NCI-H526 (cell line): ENCODE measurements at regions not wholly inside any gene's neighbourhood (a gene's known extent, or its start where the extent isn't known, plus 50 kb on each side); places are given as distances from the start of the nearest gene placed in this dataset.
"Not testable (repeated sequence)": the region's sequence is repeated elsewhere in the genome, so short reads cannot be mapped to it uniquely, and the experiment has no call there.

ENCODE experiments used
- DNase-seq, 2 experiments: peaks; one replicate each; lab custom pipeline; 2025; lab: John Stamatoyannopoulos, UW

GRCh38 chr22:27250886-27251285 lies 550.7 kb downstream of the MN1 start:
- DNase-seq = no peak

GRCh38 chr22:27251563-27251962 lies 550.0 kb downstream of the MN1 start:
- DNase-seq = no peak

- DNase-seq = no peak
Observed at GRCh38 chr22:27252282-27253049, 549.1 kb downstream of the MN1 start.

- no peak for DNase-seq
Observed at GRCh38 chr22:27253108-27253902, 548.3 kb downstream of the MN1 start.

- DNase-seq = not testable (repeated sequence)
Observed at GRCh38 chr22:27254063-27254462, 547.5 kb downstream of the MN1 start.

GRCh38 chr22:27255580-27255979 lies 546.0 kb downstream of the MN1 start:
- DNase-seq = no peak

- DNase-seq = no peak
Observed at GRCh38 chr22:27257987-27258386, 543.6 kb downstream of the MN1 start.

GRCh38 chr22:27258616-27259172 lies 542.9 kb downstream of the MN1 start:
- peak in 1 of 2 experiments; percentile 43 for DNase-seq

GRCh38 chr22:27259433-27259832 lies 542.1 kb downstream of the MN1 start:
- no peak for DNase-seq

- no peak for DNase-seq
Observed at GRCh38 chr22:27260087-27260698, 541.4 kb downstream of the MN1 start.

- DNase-seq = no peak
Observed at GRCh38 chr22:27262361-27262760, 539.2 kb downstream of the MN1 start.

- no peak for DNase-seq
Observed at GRCh38 chr22:27264184-27264583, 537.4 kb downstream of the MN1 start.

GRCh38 chr22:27267145-27267544 lies 534.4 kb downstream of the MN1 start:
- DNase-seq = no peak

- no peak for DNase-seq
Observed at GRCh38 chr22:27269751-27270543, 531.6 kb downstream of the MN1 start.

GRCh38 chr22:27270818-27271510 lies 530.6 kb downstream of the MN1 start:
- DNase-seq = no peak

- DNase-seq = no peak
Observed at GRCh38 chr22:27273436-27273835, 528.1 kb downstream of the MN1 start.

GRCh38 chr22:27273853-27274252 lies 527.7 kb downstream of the MN1 start:
- no peak for DNase-seq

- no peak for DNase-seq
Observed at GRCh38 chr22:27274770-27275449, 526.6 kb downstream of the MN1 start.

GRCh38 chr22:27278946-27279345 lies 522.6 kb downstream of the MN1 start:
- DNase-seq = no peak

GRCh38 chr22:27283240-27283639 lies 518.3 kb downstream of the MN1 start:
- no peak for DNase-seq

- peak in 1 of 2 experiments; percentile 13 for DNase-seq
Observed at GRCh38 chr22:27283714-27284113, 517.8 kb downstream of the MN1 start.
